Endothelial cell of umbilical vein (primary cell): ENCODE measurements at regions not wholly inside any gene's neighbourhood (a gene's known extent, or its start where the extent isn't known, plus 50 kb on each side); places are given as distances from the start of the nearest gene placed in this dataset.

Experiments
- BruUV-seq: library from RNA; stranded (reverse); fragments of 400-500 nt; replicated peaks from 2 replicates; lab custom pipeline; 2021; lab: Mats Ljungman, UMichigan
- CTCF ChIA-PET: fragments of 300-600, 350-600 bp; sonication (Branson Sonifier 250); formaldehyde crosslinking; loops from one replicate; lab custom pipeline; 2021; ENCODE audit warnings: antibody characterized with exemption, inconsistent platforms; lab: Charles Lee
- POLR2A ChIA-PET: fragments of 300-600, 350-600 bp; sonication (Branson Sonifier 250); formaldehyde crosslinking; loops from one replicate; lab custom pipeline; 2021; ENCODE audit warnings: antibody characterized with exemption, inconsistent platforms; lab: Charles Lee
- DNase-seq: peaks from one replicate; pipeline ENCODE4 v3.0.0-alpha.2; 2011; ENCODE audit warnings: low read depth, low spot score
- FAIRE-seq: peaks from 2 replicates; lab custom pipeline; 2011; peaks lifted over from hg19 to GRCh38; lab: Jason Lieb, UNC
- H2AFZ ChIP-seq: 2 replicates; pipeline ENCODE4 v1.6.0; 2012; ENCODE audit warnings: low read depth, low read length, control low read depth, inconsistent platforms
- H3K27ac ChIP-seq: 2 replicates; pipeline ENCODE4 v1.5.1; 2011; ENCODE audit warnings: low read depth, mild to moderate bottlenecking, control low read depth, low read length, moderate library complexity; ENCODE audit not compliant: insufficient read depth
- H3K27me3 ChIP-seq, 2 experiments: 2 replicates each; pipeline versions ENCODE4 v1.6.0 to v1.6.1; 2011; ENCODE audit warnings: low read length in 2 of 2, mixed read lengths in 1 of 2; ENCODE audit not compliant: control insufficient read depth in 2 of 2, insufficient read depth in 2 of 2
- H3K36me3 ChIP-seq, 2 experiments: 2 replicates in 1 of 2; 3 replicates in 1 of 2; pipeline ENCODE4 v1.5.1; 2011; ENCODE audit warnings: low read length in 2 of 2, mild to moderate bottlenecking in 1 of 2, moderate library complexity in 1 of 2; ENCODE audit not compliant: control insufficient read depth in 2 of 2, insufficient read depth in 2 of 2; ENCODE audit errors: extremely low read depth in 1 of 2
- H3K4me1 ChIP-seq: 3 replicates; pipeline ENCODE4 v1.5.1; 2011; ENCODE audit warnings: mild to moderate bottlenecking, low read length; ENCODE audit not compliant: control insufficient read depth, insufficient read depth; ENCODE audit errors: extremely low read depth
- H3K4me2 ChIP-seq: 2 replicates; pipeline ENCODE4 v1.6.1; 2011; ENCODE audit warnings: low read length, control low read depth, mixed read lengths; ENCODE audit not compliant: insufficient read depth
- H3K4me3 ChIP-seq, 3 experiments: fragments of 200-600 bp in 1 of 3; sonication (generic), shearing (Covaris generic) in 1 of 3; replicated peaks in 1 of 3; 2 replicates each; pipeline ENCODE4 v1.5.1; 2011 to 2016; ENCODE audit warnings: control low read depth in 3 of 3, low read length in 3 of 3, mild to moderate bottlenecking in 2 of 3, inconsistent platforms in 1 of 3, low read depth in 1 of 3, moderate library complexity in 1 of 3; ENCODE audit not compliant: insufficient read depth in 1 of 3
- H3K79me2 ChIP-seq: 2 replicates; pipeline ENCODE4 v1.6.0; 2012; ENCODE audit warnings: low read length, inconsistent platforms; ENCODE audit not compliant: control insufficient read depth, insufficient read depth
- H3K9ac ChIP-seq: replicated peaks from 2 replicates; pipeline ENCODE3; 2011; ENCODE audit warnings: low read length, control low read depth; ENCODE audit not compliant: insufficient read depth; ENCODE audit errors: extremely low read depth
- H3K9me1 ChIP-seq: replicated peaks from 3 replicates; pipeline ENCODE4 v1.6.0; 2011; ENCODE audit warnings: mild to moderate bottlenecking, low read length; ENCODE audit not compliant: control insufficient read depth, insufficient read depth; ENCODE audit errors: extremely low read depth
- H3K9me3 ChIP-seq: replicated peaks from 2 replicates; pipeline ENCODE4 v1.5.1; 2012; ENCODE audit warnings: low read length, inconsistent platforms; ENCODE audit not compliant: control insufficient read depth, insufficient read depth
- H4K20me1 ChIP-seq: replicated peaks from 2 replicates; pipeline ENCODE3; 2011; ENCODE audit warnings: mild to moderate bottlenecking, low read length; ENCODE audit not compliant: control insufficient read depth, insufficient read depth; ENCODE audit errors: extremely low read depth
- EZH2 ChIP-seq: IDR thresholded peaks from 2 replicates; pipeline ENCODE4 v1.6.1; 2012; ENCODE audit warnings: borderline replicate concordance, low read depth, mild to moderate bottlenecking, moderate library complexity, low read length, inconsistent platforms; ENCODE audit not compliant: severe bottlenecking
- FOS ChIP-seq: IDR thresholded peaks from 2 replicates; pipeline ENCODE4 v1.6.1; 2011; ENCODE audit warnings: mild to moderate bottlenecking, low read length, moderate library complexity, borderline replicate concordance; ENCODE audit not compliant: insufficient read depth
- GATA2 ChIP-seq: IDR thresholded peaks from 2 replicates; pipeline ENCODE4 v1.7.0; 2011; ENCODE audit warnings: low read depth, mild to moderate bottlenecking, moderate library complexity, mixed read lengths, low read length; ENCODE audit not compliant: insufficient read length, insufficient read depth
- JUN ChIP-seq: IDR thresholded peaks from 2 replicates; pipeline ENCODE4 v1.6.1; 2011; ENCODE audit warnings: borderline replicate concordance, low read depth; ENCODE audit not compliant: insufficient read length, insufficient read depth
- MYC ChIP-seq: IDR thresholded peaks from one replicate; pipeline ENCODE4 v1.6.1; 2011; ENCODE audit warnings: mild to moderate bottlenecking, low read depth, low read length
- POLR2A ChIP-seq: IDR thresholded peaks from 2 replicates; pipeline ENCODE4 v1.6.1; 2012; ENCODE audit warnings: low read depth, mild to moderate bottlenecking, control low read depth, low read length
- POLR2AphosphoS5 ChIP-seq: IDR thresholded peaks from 2 replicates; pipeline ENCODE4 v1.6.1; 2012; ENCODE audit warnings: low read depth, mild to moderate bottlenecking, control low read depth, low read length, moderate library complexity; ENCODE audit not compliant: insufficient read depth
- dilution Hi-C: fragments of 300-500 bp; cut with MboI; formaldehyde crosslinking; loops from one replicate; pipeline ENCODE4 v1.15.0; 2019; ENCODE audit warnings: low sequenced_read_pairs; ENCODE audit not compliant: extremely low pct_ligation_motif_present
- intact Hi-C: fragments of 100-400 bp; cut with micrococcal nuclease; formaldehyde crosslinking; loops from one replicate; pipeline ENCODE4 v1.10.0; 2022
- TF ChIP-seq, protein P1 (sequence below), 2 donors: IDR thresholded peaks; 1 replicate in 1 of 2; 2 replicates in 1 of 2; pipeline ENCODE4 v1.5.1; 2011; ENCODE audit warnings: low read length in 2 of 2, mild to moderate bottlenecking in 2 of 2, moderate library complexity in 2 of 2, control low read depth in 1 of 2, inconsistent platforms in 1 of 2, low read depth in 1 of 2; ENCODE audit not compliant: insufficient read depth in 1 of 2; ENCODE audit errors: extremely low read depth in 1 of 2
- TF ChIP-seq, protein P2 (sequence below): IDR thresholded peaks from 2 replicates; pipeline ENCODE4 v1.6.1; 2011; ENCODE audit not compliant: insufficient read depth, insufficient read length

DNA sequence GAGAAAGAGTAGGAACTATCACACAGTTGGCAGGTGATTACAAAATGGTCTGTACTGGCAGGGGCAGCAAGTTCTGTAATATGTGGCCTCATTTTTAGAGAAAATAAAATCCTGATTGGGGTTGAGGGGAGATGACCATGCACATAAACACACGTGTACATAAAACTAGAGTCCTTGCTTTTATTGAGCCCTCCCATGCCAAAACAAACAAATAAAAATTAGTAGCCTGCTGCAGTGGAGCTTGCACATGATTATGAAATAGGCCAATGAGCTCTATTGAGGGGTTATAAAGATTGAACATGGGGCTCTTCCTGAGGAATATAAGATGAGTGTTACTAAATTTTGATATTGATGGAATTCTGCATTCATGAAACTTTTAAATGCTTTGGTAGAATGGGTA, 248.4 kb downstream of the ELAVL2 start:
- H3K36me3 ChIP-seq: no peaks in the 10 kb centered on the region
- DNase-seq (no peak), FAIRE-seq (no peak)
- no peaks in the 10 kb centered on the region for H3K27me3 ChIP-seq
- intact Hi-C loops (no loop called here), dilution Hi-C loops (no loop called here)
- H3K9me1 ChIP-seq: no peaks in the 10 kb centered on the region
- no TSS peak for BruUV-seq
- H3K4me3 ChIP-seq: no peak overlapping the region
- ChIA-PET POLR2A (no interaction called here), CTCF (no interaction called here)
- no peak overlapping the region for H3K4me2 ChIP-seq
- no peaks in the 10 kb centered on the region for H3K9me3 ChIP-seq
- no peaks in the 10 kb centered on the region for H3K4me1 ChIP-seq
- no peaks in the 10 kb centered on the region for H3K79me2 ChIP-seq
- H2AFZ ChIP-seq: no peak overlapping the region
- no peak overlapping the region for H3K27ac ChIP-seq
- TF ChIP-seq MYC (no peak), FOS (no peak), JUN (no peak), POLR2A (no peak), GATA2 (no peak), EZH2 (no peak), POLR2AphosphoS5 (no peak)
- TF ChIP-seq, protein P1, sequence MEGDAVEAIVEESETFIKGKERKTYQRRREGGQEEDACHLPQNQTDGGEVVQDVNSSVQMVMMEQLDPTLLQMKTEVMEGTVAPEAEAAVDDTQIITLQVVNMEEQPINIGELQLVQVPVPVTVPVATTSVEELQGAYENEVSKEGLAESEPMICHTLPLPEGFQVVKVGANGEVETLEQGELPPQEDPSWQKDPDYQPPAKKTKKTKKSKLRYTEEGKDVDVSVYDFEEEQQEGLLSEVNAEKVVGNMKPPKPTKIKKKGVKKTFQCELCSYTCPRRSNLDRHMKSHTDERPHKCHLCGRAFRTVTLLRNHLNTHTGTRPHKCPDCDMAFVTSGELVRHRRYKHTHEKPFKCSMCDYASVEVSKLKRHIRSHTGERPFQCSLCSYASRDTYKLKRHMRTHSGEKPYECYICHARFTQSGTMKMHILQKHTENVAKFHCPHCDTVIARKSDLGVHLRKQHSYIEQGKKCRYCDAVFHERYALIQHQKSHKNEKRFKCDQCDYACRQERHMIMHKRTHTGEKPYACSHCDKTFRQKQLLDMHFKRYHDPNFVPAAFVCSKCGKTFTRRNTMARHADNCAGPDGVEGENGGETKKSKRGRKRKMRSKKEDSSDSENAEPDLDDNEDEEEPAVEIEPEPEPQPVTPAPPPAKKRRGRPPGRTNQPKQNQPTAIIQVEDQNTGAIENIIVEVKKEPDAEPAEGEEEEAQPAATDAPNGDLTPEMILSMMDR (IDR thresholded peaks at IDR 0.05; ENCODE audit: extremely low read depth in 1 of 2, insufficient read depth in 1 of 2, low read depth in 1 of 2, low read length in 2 of 2): no peak
- TF ChIP-seq, protein P2, sequence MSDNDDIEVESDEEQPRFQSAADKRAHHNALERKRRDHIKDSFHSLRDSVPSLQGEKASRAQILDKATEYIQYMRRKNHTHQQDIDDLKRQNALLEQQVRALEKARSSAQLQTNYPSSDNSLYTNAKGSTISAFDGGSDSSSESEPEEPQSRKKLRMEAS: no peak
- H4K20me1 ChIP-seq: no peaks in the 10 kb centered on the region
- no peak overlapping the region for H3K9ac ChIP-seq
